H1 (cell line): ENCODE measurements at regions not wholly inside any gene's neighbourhood (a gene's known extent, or its start where the extent isn't known, plus 50 kb on each side); places are given as distances from the start of the nearest gene placed in this dataset.

Experiments used
- CTCF ChIA-PET: fragments of 300-600 bp; sonication (Branson Sonifier 250); formaldehyde crosslinking; loops from one replicate; lab custom pipeline; 2021; ENCODE audit not compliant: partially characterized antibody; lab: Charles Lee
- POLR2A ChIA-PET: fragments of 300-600 bp; sonication (Branson Sonifier 250); formaldehyde crosslinking; loops from one replicate; lab custom pipeline; 2021; ENCODE audit warnings: inconsistent platforms; ENCODE audit not compliant: partially characterized antibody; lab: Charles Lee
- DNase-seq, 2 experiments: peaks; one replicate each; pipeline versions ENCODE4 v3.0.0 to v3.0.0-alpha.2; 2010 to 2022; ENCODE audit warnings: low spot score in 2 of 2, low read depth in 1 of 2, mixed read lengths in 1 of 2
- FAIRE-seq: peaks from 2 replicates; lab custom pipeline; 2011; peaks lifted over from hg19 to GRCh38; lab: Jason Lieb, UNC
- H2AFZ ChIP-seq: 2 replicates; pipeline ENCODE4 v1.8.1; 2012; ENCODE audit warnings: low read length, inconsistent platforms
- H2AK5ac ChIP-seq: 2 replicates; pipeline ENCODE4 v1.6.1; 2013; ENCODE audit warnings: low read depth, low read length
- H2BK120ac ChIP-seq: replicated peaks from 2 replicates; pipeline ENCODE3; 2013; ENCODE audit warnings: low read depth, low read length, inconsistent platforms
- H2BK12ac ChIP-seq: 2 replicates; pipeline ENCODE4 v1.6.1; 2013; ENCODE audit warnings: low read depth, low read length
- H2BK15ac ChIP-seq: 2 replicates; pipeline ENCODE4 v1.6.1; 2013; ENCODE audit warnings: low read length
- H2BK20ac ChIP-seq: 2 replicates; pipeline ENCODE4 v1.6.1; 2013; ENCODE audit warnings: low read length
- H2BK5ac ChIP-seq: 2 replicates; pipeline ENCODE4 v1.6.1; 2013; ENCODE audit warnings: low read depth, low read length
- H3K14ac ChIP-seq: 2 replicates; pipeline ENCODE4 v1.6.1; 2013; ENCODE audit warnings: inconsistent platforms; ENCODE audit not compliant: insufficient read length
- H3K18ac ChIP-seq: 2 replicates; pipeline ENCODE4 v1.6.1; 2013; ENCODE audit warnings: low read length; ENCODE audit errors: extremely low read depth
- H3K23ac ChIP-seq: 2 replicates; pipeline ENCODE4 v1.6.1; 2013; ENCODE audit warnings: inconsistent platforms; ENCODE audit not compliant: insufficient read length
- H3K23me2 ChIP-seq: 2 replicates; pipeline ENCODE4 v1.6.1; 2013; ENCODE audit warnings: low read depth, low read length
- H3K27ac ChIP-seq: 2 replicates; pipeline ENCODE4 v1.6.1; 2011; ENCODE audit warnings: low read depth, low read length, inconsistent platforms
- H3K27me3 ChIP-seq, 4 experiments: replicated peaks in 1 of 4; 1 replicate in 1 of 4; 2 replicates in 3 of 4; pipeline versions ENCODE4 v1.6.1 to v1.8.1; 2011 to 2013; ENCODE audit warnings: low read length in 3 of 4, mild to moderate bottlenecking in 3 of 4, inconsistent platforms in 2 of 4, mixed read lengths in 2 of 4, moderate library complexity in 1 of 4; ENCODE audit not compliant: control insufficient read depth in 3 of 4, insufficient read depth in 3 of 4; ENCODE audit errors: extremely low read depth in 1 of 4
- H3K36me3 ChIP-seq, 4 experiments: 2 replicates each; pipeline versions ENCODE4 v1.6.1 to v1.8.1; 2011 to 2013; ENCODE audit warnings: mild to moderate bottlenecking in 4 of 4, low read length in 3 of 4, moderate library complexity in 2 of 4, control low read depth in 1 of 4, inconsistent platforms in 1 of 4; ENCODE audit not compliant: insufficient read depth in 4 of 4, control insufficient read depth in 2 of 4
- H3K4ac ChIP-seq: replicated peaks from 2 replicates; pipeline ENCODE3; 2013; ENCODE audit warnings: low read length, low read depth, mixed read lengths, inconsistent platforms; ENCODE audit not compliant: insufficient read length
- H3K4me1 ChIP-seq, 4 experiments: replicated peaks in 1 of 4; 1 replicate in 1 of 4; 2 replicates in 3 of 4; pipeline versions ENCODE4 v1.6.1 to v1.8.1; 2011 to 2013; ENCODE audit warnings: low read length in 3 of 4, inconsistent platforms in 2 of 4, mixed read lengths in 1 of 4; ENCODE audit not compliant: insufficient read depth in 4 of 4, control insufficient read depth in 3 of 4
- H3K4me2 ChIP-seq, 2 experiments: 2 replicates each; pipeline versions ENCODE4 v1.6.1 to v1.8.1; 2011 to 2013; ENCODE audit warnings: low read depth in 2 of 2, low read length in 2 of 2, control low read depth in 1 of 2, inconsistent platforms in 1 of 2, mild to moderate bottlenecking in 1 of 2; ENCODE audit not compliant: insufficient read depth in 1 of 2
- H3K4me3 ChIP-seq, 4 experiments: fragments of 200-600, 300-600 bp in 1 of 4; sonication (generic), shearing (Covaris generic), sonication (Bioruptor Twin) in 1 of 4; 2 replicates each; pipeline versions ENCODE4 v1.5.1 to v1.8.1; 2011 to 2016; ENCODE audit warnings: low read length in 4 of 4, low read depth in 3 of 4, control low read depth in 2 of 4, inconsistent platforms in 2 of 4, mild to moderate bottlenecking in 2 of 4, mixed read lengths in 1 of 4, moderate library complexity in 1 of 4; ENCODE audit not compliant: insufficient read depth in 2 of 4; ENCODE audit errors: extremely low read depth in 1 of 4
- H3K56ac ChIP-seq: replicated peaks from 2 replicates; pipeline ENCODE3; 2013; ENCODE audit warnings: low read depth, mild to moderate bottlenecking, mixed read lengths, low read length, inconsistent platforms; ENCODE audit not compliant: insufficient read length
- H3K79me1 ChIP-seq: 2 replicates; pipeline ENCODE4 v1.6.1; 2013; ENCODE audit warnings: low read depth, low read length, control low read depth
- H3K79me2 ChIP-seq, 2 experiments: 2 replicates each; pipeline versions ENCODE4 v1.6.1 to v1.8.1; 2012 to 2013; ENCODE audit warnings: low read length in 2 of 2, mild to moderate bottlenecking in 2 of 2, inconsistent platforms in 1 of 2; ENCODE audit not compliant: insufficient read depth in 2 of 2, control insufficient read depth in 1 of 2
- H3K9ac ChIP-seq, 4 experiments: replicated peaks in 1 of 4; 1 replicate in 1 of 4; 2 replicates in 3 of 4; pipeline versions ENCODE4 v1.6.1 to v1.8.1; 2011 to 2013; ENCODE audit warnings: low read depth in 3 of 4, low read length in 3 of 4, control low read depth in 2 of 4, mild to moderate bottlenecking in 2 of 4, moderate library complexity in 2 of 4, inconsistent platforms in 1 of 4; ENCODE audit errors: extremely low read depth in 1 of 4
- H3K9me3 ChIP-seq, 2 experiments: 2 replicates each; pipeline versions ENCODE4 v1.6.1 to v1.8.1; 2012 to 2013; ENCODE audit warnings: mild to moderate bottlenecking in 2 of 2, moderate library complexity in 2 of 2, control low read depth in 1 of 2, inconsistent platforms in 1 of 2, low read depth in 1 of 2, low read length in 1 of 2, mixed read lengths in 1 of 2; ENCODE audit not compliant: insufficient read depth in 2 of 2
- H4K20me1 ChIP-seq, 2 experiments: replicated peaks in 1 of 2; 2 replicates each; pipeline versions ENCODE3 to v1.8.1; 2011 to 2013; ENCODE audit warnings: inconsistent platforms in 2 of 2, low read length in 2 of 2, mild to moderate bottlenecking in 1 of 2; ENCODE audit not compliant: insufficient read depth in 2 of 2, control insufficient read depth in 1 of 2
- H4K5ac ChIP-seq: 2 replicates; pipeline ENCODE4 v1.6.1; 2013; ENCODE audit warnings: low read length, low read depth, mixed read lengths, inconsistent platforms; ENCODE audit not compliant: insufficient read length
- H4K8ac ChIP-seq: 2 replicates; pipeline ENCODE4 v1.8.0; 2013; ENCODE audit warnings: mild to moderate bottlenecking, moderate library complexity, low read length, inconsistent platforms; ENCODE audit not compliant: insufficient read depth; ENCODE audit errors: extremely low read depth
- H4K91ac ChIP-seq: replicated peaks from 2 replicates; pipeline ENCODE3; 2013; ENCODE audit warnings: low read length, mixed read lengths, inconsistent platforms; ENCODE audit not compliant: insufficient read length
- BACH1 ChIP-seq: IDR thresholded peaks from 2 replicates; pipeline ENCODE4 v1.6.1; 2012; ENCODE audit warnings: low read length, improper control_type of control experiment
- E2F6 ChIP-seq: IDR thresholded peaks from 2 replicates; pipeline ENCODE4 v1.6.1; 2012; ENCODE audit warnings: inconsistent platforms
- EGR1 ChIP-seq: IDR thresholded peaks from 2 replicates; pipeline ENCODE4 v1.6.1; 2011; ENCODE audit warnings: low read depth, low read length, borderline replicate concordance
- EP300 ChIP-seq, 2 experiments: IDR thresholded peaks; 1 replicate in 1 of 2; 2 replicates in 1 of 2; pipeline ENCODE4 v1.6.1; 2011 to 2012; ENCODE audit warnings: low read depth in 2 of 2, low read length in 2 of 2, mild to moderate bottlenecking in 2 of 2, borderline replicate concordance in 1 of 2, inconsistent platforms in 1 of 2, moderate library complexity in 1 of 2
- EZH2 ChIP-seq: fragments of 200-600 bp; sonication (generic); IDR thresholded peaks from 2 replicates; pipeline ENCODE4 v1.7.1; 2012; ENCODE audit warnings: low read depth, mild to moderate bottlenecking, moderate library complexity, low read length, inconsistent platforms; ENCODE audit not compliant: severe bottlenecking
- KDM1A ChIP-seq: fragments of 200-600, 300-600 bp; sonication (generic); IDR thresholded peaks from 2 replicates; pipeline ENCODE4 v1.7.1; 2016; ENCODE audit warnings: mild to moderate bottlenecking, low read length, borderline replicate concordance
- POU5F1 ChIP-seq: IDR thresholded peaks from 2 replicates; pipeline ENCODE4 v1.6.1; 2011; ENCODE audit warnings: low read depth, mild to moderate bottlenecking, low read length, moderate library complexity
- RNF2 ChIP-seq: fragments of 200-900, 300-1000 bp; sonication (generic); IDR thresholded peaks from 2 replicates; pipeline ENCODE4 v1.7.1; 2016; ENCODE audit warnings: borderline replicate concordance, low read depth, mild to moderate bottlenecking, antibody characterized with exemption, low read length; ENCODE audit not compliant: poor library complexity, severe bottlenecking; ENCODE audit errors: missing control alignments
- SAP30 ChIP-seq: fragments of 300-600 bp; sonication (generic); IDR thresholded peaks from 2 replicates; pipeline ENCODE4 v1.7.1; 2012; ENCODE audit warnings: low read length, moderate library complexity, mild to moderate bottlenecking, inconsistent platforms; ENCODE audit not compliant: insufficient read depth, insufficient replicate concordance
- SP1 ChIP-seq: IDR thresholded peaks from 2 replicates; pipeline ENCODE4 v1.6.1; 2011; ENCODE audit warnings: low read depth, low read length
- WGBS, 2 experiments: shearing (Covaris generic) in 1 of 2; methylation state at CpG; one replicate each; pipeline versions ENCODE4 v1.1.6 to v1.1.7; 2013 to 2015; ENCODE audit warnings: low lambda C conversion rate in 2 of 2, mixed read lengths in 2 of 2, inconsistent platforms in 1 of 2, low coverage in 1 of 2, missing lambda C conversion rate in 1 of 2; ENCODE audit not compliant: insufficient replicate concordance in 2 of 2, insufficient coverage in 1 of 2, insufficient read length in 1 of 2; ENCODE audit errors: extremely low coverage in 1 of 2, missing lambda C conversion rate in 1 of 2; 5-methylcytosine and 5-hydroxymethylcytosine counted together

GRCh38 chr9:2492161-2492560 is 129.4 kb upstream of the VLDLR start:
- WGBS, 2 experiments = 96% methylated on average over 3 of the region's 3 CpGs; no CpG with 5 or more reads in 1 of the 2 experiments
- H2BK5ac ChIP-seq = no peak overlapping the region
- no peak overlapping the region for H3K56ac ChIP-seq
- no peak overlapping the region for H2BK20ac ChIP-seq
- H3K4me2 ChIP-seq = no peak overlapping the region
- no peak overlapping the region for H2BK120ac ChIP-seq
- FAIRE-seq = no peak
- POLR2A ChIA-PET = no interaction called here
- H3K79me1 ChIP-seq = no peaks in the 10 kb centered on the region
- no peaks in the 10 kb centered on the region for H3K79me2 ChIP-seq
- no peak overlapping the region for H2BK12ac ChIP-seq
- TF ChIP-seq BACH1 = no peak
- no peak for TF ChIP-seq SP1
- TF ChIP-seq E2F6 = no peak
- no peak for TF ChIP-seq EP300 (IDR thresholded peaks at IDR 0.05; ENCODE audit: borderline replicate concordance in 1 of 2, low read depth in 2 of 2, low read length in 2 of 2)
- TF ChIP-seq POU5F1 = no peak
- TF ChIP-seq SAP30 = no peak
- TF ChIP-seq EZH2 = no peak
- no peak for TF ChIP-seq EGR1
- TF ChIP-seq RNF2 = no peak
- no peak for TF ChIP-seq KDM1A
- TF ChIP-seq, all 59 proteins: peak for 0
- no peak overlapping the region for H3K27ac ChIP-seq
- no peak overlapping the region for H3K9ac ChIP-seq
- H2AK5ac ChIP-seq = no peak overlapping the region
- no peak overlapping the region for H4K8ac ChIP-seq
- H3K23me2 ChIP-seq = no peaks in the 10 kb centered on the region
- H3K23ac ChIP-seq = no peak overlapping the region
- no peak for DNase-seq
- H3K4me1 ChIP-seq = peaks cover 0 to 6% (median 4%) of the 10 kb centered on the region in 4 experiments; a peak in 2 of 7 replicates
- no peak overlapping the region for H3K4me3 ChIP-seq
- H4K5ac ChIP-seq = no peak overlapping the region
- no peaks in the 10 kb centered on the region for H4K20me1 ChIP-seq
- no peak overlapping the region for H3K14ac ChIP-seq
- CTCF ChIA-PET = interaction anchor here (0.6 to 1.2 kb wide), 2 partner anchors 10 to 78 kb away, joined by 3 read pairs; no protein-coding TSS in a partner anchor
- no peak overlapping the region for H3K4ac ChIP-seq
- no peak overlapping the region for H4K91ac ChIP-seq
- no peaks in the 10 kb centered on the region for H3K9me3 ChIP-seq
- H2BK15ac ChIP-seq = no peak overlapping the region
- no peak overlapping the region for H2AFZ ChIP-seq
- no peak overlapping the region for H3K18ac ChIP-seq
- no peaks in the 10 kb centered on the region for H3K27me3 ChIP-seq
- H3K36me3 ChIP-seq = 0 out of 8 replicates have a peak, but pooled peaks cover 0 to 3% (median 0%) of the 10 kb centered on the region in 4 experiments
